NCI-H1417 (cell line): ENCODE measurements at regions not wholly inside any gene's neighbourhood (a gene's known extent, or its start where the extent isn't known, plus 50 kb on each side); places are given as distances from the start of the nearest gene placed in this dataset.

Experiments
- DNase-seq, 3 experiments: peaks; one replicate each; lab custom pipeline; 2025; lab: John Stamatoyannopoulos, UW

- DNase-seq: no peak
These were observed 1172.1 kb upstream of the RAG2 start for GRCh38 chr11:37770145-37770544.

DNA sequence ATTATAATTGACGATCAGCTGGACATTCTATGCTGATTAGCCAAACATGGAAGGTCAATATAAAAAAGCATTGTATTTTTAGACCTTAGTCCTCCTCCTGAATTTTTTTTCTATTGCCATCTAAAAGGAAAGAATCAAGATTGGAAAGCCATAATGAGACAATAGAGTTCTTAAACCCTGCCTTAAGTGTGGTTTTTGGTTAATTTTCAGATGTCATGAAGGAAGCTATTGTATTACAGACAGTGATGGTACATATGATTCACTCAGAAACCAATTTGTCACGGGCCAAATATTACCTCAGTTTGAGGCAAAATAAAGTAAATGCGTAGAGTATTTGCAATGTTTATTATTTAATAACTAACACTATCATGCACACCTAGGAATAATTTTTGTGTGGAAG lies 1164.0 kb upstream of the RAG2 start:
- no peak for DNase-seq

DNA sequence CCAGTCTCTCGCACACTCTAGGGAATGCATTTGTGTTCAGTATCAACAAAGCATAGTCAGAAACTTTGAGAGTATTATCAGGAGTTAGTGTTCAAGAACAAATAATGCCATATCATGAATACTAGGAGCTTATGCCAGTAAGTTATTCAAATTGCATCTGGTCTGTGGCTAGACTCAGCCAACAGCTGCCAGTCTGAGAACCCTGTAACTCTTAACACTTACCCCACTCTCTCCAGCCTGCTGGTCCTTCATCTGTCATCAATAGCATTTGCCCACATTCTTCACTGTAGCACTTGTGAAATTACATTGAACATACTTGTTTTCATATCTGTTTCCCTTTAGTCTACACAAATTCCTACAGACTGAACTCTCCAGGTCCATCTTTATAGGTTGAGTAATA lies 1157.5 kb upstream of the RAG2 start:
- no peak for DNase-seq

DNA sequence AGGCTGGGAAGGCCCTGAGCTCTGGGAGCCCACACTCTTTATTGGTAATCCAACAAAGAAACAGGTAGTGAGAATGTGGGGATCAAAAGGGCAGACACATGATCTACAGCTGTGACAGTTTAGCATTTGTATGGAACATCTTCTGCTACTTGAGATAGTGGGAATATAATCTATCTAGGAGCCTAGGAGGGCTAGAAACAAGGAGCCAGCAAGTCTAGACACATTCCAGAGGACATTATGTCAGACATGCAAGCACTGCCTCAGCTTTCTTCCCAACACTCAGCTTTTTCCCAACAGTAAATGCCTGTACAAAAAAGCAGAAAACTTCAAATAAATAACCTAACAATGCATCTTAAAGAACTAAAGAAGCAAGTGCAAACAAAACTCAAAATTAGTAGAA lies 1150.6 kb upstream of the RAG2 start:
- no peak for DNase-seq

DNA sequence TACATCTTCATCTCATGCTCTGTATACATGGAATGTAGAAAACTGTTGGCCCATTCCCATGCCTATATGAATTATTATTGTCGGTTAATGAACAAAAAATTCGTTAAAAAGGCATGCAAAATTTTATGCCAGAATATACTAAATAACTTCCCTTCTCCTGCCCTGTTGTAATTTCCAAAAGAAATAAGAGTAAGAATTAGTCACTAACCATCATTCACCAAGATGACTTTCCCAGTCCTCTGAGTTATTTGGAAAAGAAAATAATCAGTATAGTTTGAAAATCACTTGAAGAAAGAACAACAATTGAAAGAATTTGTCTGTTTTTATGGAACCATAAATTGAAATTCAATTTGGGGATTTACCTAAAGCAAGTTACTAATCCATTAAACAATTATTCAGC lies 1149.1 kb upstream of the RAG2 start:
- no peak for DNase-seq

- no peak for DNase-seq
These were observed 1129.3 kb upstream of the RAG2 start for GRCh38 chr11:37727371-37727770.

DNA sequence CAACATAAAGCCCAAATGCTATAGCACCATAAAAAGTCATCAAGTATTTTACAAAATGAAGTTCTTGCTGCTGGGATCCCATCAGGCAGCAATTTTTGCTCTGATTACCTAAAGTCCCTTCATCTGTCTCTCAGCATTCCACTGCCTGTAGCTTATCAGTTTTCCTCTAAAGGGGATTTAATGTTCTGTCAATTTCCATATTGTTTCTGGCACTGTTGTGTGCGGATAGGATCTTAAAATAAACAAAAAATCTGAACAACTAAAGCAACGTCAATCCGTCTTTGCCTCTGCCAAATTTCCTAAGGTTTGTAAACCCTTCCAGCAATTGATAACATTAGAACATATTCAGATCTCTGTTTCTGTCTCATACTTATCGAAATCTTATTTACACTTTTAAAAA lies 1126.3 kb upstream of the RAG2 start:
- DNase-seq: no peak

DNA sequence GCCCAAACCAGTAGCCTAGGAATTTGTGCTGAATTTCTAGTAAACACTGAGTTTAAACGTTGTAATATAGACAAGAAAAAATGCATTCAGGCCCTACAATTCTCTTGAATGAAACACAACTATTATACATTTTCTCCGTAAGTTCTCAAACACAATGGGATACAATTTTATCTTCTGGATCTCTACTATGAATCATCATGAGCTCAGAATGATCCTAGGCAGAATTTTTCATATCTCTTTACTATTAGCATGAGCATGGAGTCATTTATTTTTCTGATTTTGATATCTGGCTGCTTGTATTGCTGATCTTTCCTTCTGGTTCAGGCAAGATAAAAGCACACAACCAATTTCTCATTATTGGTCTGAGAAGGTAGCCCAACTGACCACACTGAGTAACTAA lies 1123.4 kb upstream of the RAG2 start:
- no peak for DNase-seq

GRCh38 chr11:37718431-37718999 lies 1120.5 kb upstream of the RAG2 start:
- DNase-seq: no peak

- peak in 2 of 3 experiments; percentile 1 to 8 for DNase-seq
These were observed 1114.2 kb upstream of the RAG2 start for GRCh38 chr11:37712251-37712650.

DNA sequence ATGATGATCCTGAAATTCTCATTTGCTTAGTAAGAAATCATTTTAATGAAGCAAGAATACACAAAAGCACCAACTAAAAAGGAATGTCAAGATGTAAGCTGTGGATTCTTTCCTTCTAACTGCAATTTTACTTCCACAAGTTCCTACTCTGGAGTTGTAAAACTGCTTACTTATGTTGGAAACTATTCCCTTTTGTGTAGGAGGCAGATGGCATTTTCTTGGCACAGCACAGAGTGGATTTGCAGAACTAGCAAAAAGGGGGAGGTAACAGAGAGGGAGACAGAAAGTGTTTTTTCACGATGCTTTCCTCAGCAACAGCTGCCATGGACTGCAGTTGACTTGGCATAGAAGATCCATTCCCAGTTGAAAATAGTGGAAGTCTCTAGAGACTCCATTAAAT lies 1112.0 kb upstream of the RAG2 start:
- no peak for DNase-seq

- DNase-seq: no peak
These were observed 1106.8 kb upstream of the RAG2 start for GRCh38 chr11:37704791-37705190.

DNA sequence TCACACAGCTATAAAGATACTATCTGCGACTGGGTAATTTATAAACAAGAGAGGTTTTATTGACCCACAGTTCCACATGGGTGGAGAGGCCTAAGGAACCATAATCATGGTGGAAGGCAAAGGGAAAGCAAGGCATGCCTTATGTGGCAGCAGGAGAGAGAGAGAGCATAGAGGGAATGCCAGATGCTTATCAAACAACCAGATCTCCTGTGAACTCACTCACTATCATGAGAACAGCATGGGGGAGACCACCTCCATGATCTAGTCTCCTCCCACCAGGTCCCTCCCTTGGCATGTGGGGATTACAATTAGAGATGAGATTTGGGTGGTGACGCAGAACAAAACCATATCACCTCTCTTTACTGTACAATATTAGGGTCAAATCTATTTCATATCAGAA lies 1101.6 kb upstream of the RAG2 start:
- DNase-seq: no peak

- DNase-seq: no peak
These were observed 1097.2 kb upstream of the RAG2 start for GRCh38 chr11:37695283-37695682.

- DNase-seq: no peak
These were observed 1091.9 kb upstream of the RAG2 start for GRCh38 chr11:37689951-37690350.

DNA sequence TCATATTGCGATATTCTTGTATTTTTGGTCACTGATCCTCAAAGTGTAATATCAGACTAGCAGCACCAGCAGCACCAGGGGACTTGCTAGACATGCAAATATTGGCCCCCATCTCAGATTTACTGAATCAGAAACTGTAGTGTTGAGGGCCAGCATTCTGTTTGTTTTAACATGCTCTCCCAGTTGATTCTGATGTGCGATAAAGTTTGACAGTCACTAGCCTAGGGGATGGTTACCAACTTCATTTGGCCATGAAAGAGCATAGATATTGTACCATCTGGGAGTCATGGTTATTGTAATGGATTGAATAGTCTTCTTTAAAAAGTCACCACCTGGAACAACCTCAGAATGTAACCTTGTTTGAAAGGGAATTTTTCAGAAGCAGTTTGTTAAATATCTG lies 1090.4 kb upstream of the RAG2 start:
- DNase-seq: no peak

- no peak for DNase-seq
These were observed 1089.1 kb upstream of the RAG2 start for GRCh38 chr11:37687130-37687529.

- no peak for DNase-seq
These were observed 1073.3 kb upstream of the RAG2 start for GRCh38 chr11:37671321-37671720.

GRCh38 chr11:37666960-37667359 lies 1068.9 kb upstream of the RAG2 start:
- no peak for DNase-seq

- peak in 1 of 3 experiments; percentile 26 for DNase-seq
These were observed 1059.6 kb upstream of the RAG2 start for GRCh38 chr11:37657645-37658044.

DNA sequence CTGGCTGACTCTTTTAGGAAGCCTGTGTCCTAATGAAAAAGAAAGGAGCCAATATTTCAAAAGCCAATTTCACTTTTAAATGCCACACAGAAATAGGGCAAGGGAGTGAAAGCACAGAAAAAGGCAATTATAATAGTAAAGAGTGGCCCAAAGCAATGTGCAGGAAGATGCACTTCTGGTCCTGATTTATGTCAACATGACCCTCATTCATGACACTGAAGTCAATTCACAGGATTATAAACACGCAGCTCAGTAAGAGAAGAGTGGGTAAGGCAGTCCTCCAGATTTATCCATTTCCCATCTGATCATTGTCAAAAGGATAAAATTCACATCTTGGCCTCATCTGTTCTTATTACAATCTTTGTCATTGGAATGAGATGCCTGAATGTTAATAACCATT lies 1049.7 kb upstream of the RAG2 start:
- no peak for DNase-seq

GRCh38 chr11:37643968-37644367 lies 1045.9 kb upstream of the RAG2 start:
- no peak for DNase-seq

DNA sequence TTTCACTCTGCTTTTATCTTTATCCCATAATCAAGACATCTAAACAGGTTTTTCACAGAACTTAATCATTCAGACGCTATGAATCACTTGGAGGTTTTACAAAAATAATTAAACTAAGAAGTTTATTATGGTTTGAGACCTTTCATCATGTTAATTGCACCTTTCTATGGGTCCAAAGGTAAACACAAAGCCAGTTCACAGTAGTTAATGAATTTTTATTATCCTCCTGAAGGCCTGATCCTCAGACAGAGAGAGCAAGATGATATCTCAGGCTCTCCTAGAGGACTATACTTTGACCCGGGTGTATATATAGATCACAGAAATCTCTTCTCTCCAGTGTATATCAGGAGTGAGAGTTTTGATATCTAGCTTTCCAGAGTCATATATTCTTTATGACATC lies 1044.3 kb upstream of the RAG2 start:
- peak in 1 of 3 experiments; percentile 20 for DNase-seq

DNA sequence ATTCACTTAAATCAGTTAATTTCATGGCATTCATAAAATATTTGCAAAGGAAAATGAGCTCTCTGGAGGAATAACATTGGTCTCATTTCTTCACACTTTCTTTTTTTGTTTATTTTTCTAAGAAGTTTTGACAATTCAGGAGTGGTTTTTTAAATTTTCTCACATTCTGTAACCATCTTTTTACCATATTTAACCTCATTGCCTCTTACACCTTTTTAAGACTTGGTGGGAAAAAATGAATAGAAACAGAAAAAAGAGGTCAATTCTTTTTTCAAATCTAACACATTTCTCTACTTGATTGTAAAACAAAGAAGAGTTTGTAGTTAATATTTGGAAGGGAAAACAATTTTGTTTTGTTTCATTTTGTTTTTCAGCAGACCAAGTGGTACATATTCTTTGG lies 1034.7 kb upstream of the RAG2 start:
- DNase-seq: no peak

GRCh38 chr11:37630866-37631265 lies 1032.8 kb upstream of the RAG2 start:
- DNase-seq: no peak
